ENCODE measurements at regions not wholly inside any gene's neighbourhood (a gene's known extent, or its start where the extent isn't known, plus 50 kb on each side); places are given as distances from the start of the nearest gene placed in this dataset.

GRCh38 chr4:181008164-181008563 is 1235.0 kb upstream of the TENM3 start:
- ATAC-seq (no peak), FAIRE-seq (no peak), DNase-seq (ENCODE audit: low spot score) (peak; percentile 12)
- intact Hi-C loops (cut with micrococcal nuclease; ENCODE audit: unreplicated experiment) (no loop called here), in situ Hi-C loops (cut with HindIII; ENCODE audit: extremely low pct_ligation_motif_present, low pct_unique_long_range_greater_than_20kb) (no loop called here)
- H3K27ac ChIP-seq (ENCODE audit: extremely low read length, insufficient read depth, low read length) = no peak overlapping the region
- TF ChIP-seq YEATS2 (CRISPR knock-in tag; IDR thresholded peaks at IDR 0.05; ENCODE audit: borderline replicate concordance) (no peak), RFX3 (CRISPR knock-in tag; IDR thresholded peaks at IDR 0.05) (no peak), TP53 (CRISPR knock-in tag; conservative IDR thresholded peaks at IDR 0.05) (no peak), HOXA9 (CRISPR knock-in tag; IDR thresholded peaks at IDR 0.05; ENCODE audit: borderline replicate concordance) (no peak), ZNF121 (CRISPR knock-in tag; IDR thresholded peaks at IDR 0.05) (no peak), ZNF468 (CRISPR knock-in tag; IDR thresholded peaks at IDR 0.05) (no peak), RERE (CRISPR knock-in tag; IDR thresholded peaks at IDR 0.05; ENCODE audit: low read depth) (no peak), ZNF703 (CRISPR knock-in tag; IDR thresholded peaks at IDR 0.05; ENCODE audit: borderline replicate concordance) (no peak), KDM6A (CRISPR knock-in tag; IDR thresholded peaks at IDR 0.05; ENCODE audit: low read depth) (no peak), TCF7 (IDR thresholded peaks at IDR 0.05; ENCODE audit: low read depth) (no peak), KLF11 (CRISPR knock-in tag; IDR thresholded peaks at IDR 0.05) (no peak), ZNF484 (CRISPR knock-in tag; IDR thresholded peaks at IDR 0.05; ENCODE audit: borderline replicate concordance, low read depth) (no peak), ZNF615 (CRISPR knock-in tag; IDR thresholded peaks at IDR 0.05; ENCODE audit: borderline replicate concordance) (no peak), ZNF788 (CRISPR knock-in tag; IDR thresholded peaks at IDR 0.05; ENCODE audit: borderline replicate concordance) (no peak), SOX5 (CRISPR knock-in tag; IDR thresholded peaks at IDR 0.05; ENCODE audit: borderline replicate concordance) (no peak), ZHX1 (CRISPR knock-in tag; IDR thresholded peaks at IDR 0.05; ENCODE audit: low read depth) (no peak), FOXK2 (IDR thresholded peaks at IDR 0.05) (no peak), ZNF232 (CRISPR knock-in tag; IDR thresholded peaks at IDR 0.05; ENCODE audit: borderline replicate concordance) (no peak), FOXO1 (CRISPR knock-in tag; IDR thresholded peaks at IDR 0.05) (no peak), YY1 (IDR thresholded peaks at IDR 0.05; ENCODE audit: insufficient read depth, insufficient replicate concordance, low read depth, low read length) (no peak)
- no peaks in the 10 kb centered on the region for H3K79me2 ChIP-seq (ENCODE audit: insufficient read depth, low read length)
- H3K4me2 ChIP-seq (ENCODE audit: low read depth, low read length) = no peak overlapping the region
- no peaks in the 10 kb centered on the region for H4K20me1 ChIP-seq (ENCODE audit: insufficient read depth, low read length)
- no peaks in the 10 kb centered on the region for H3K36me3 ChIP-seq (replicated peaks in 1 of 2; ENCODE audit: control insufficient read depth in 1 of 2, insufficient read depth in 2 of 2, low read length in 2 of 2)
- no peak overlapping the region for H3K9ac ChIP-seq (ENCODE audit: insufficient read depth, low read depth, low read length)
- POLR2A ChIA-PET = no interaction called here
- H3K4me1 ChIP-seq (ENCODE audit: insufficient read depth, low read length) = no peaks in the 10 kb centered on the region
- no peaks in the 10 kb centered on the region for H3K27me3 ChIP-seq (ENCODE audit: control insufficient read depth in 1 of 2, insufficient read depth in 2 of 2, low read length in 2 of 2)
- CTCF ChIA-PET (ENCODE audit: low intra/inter-chr PET ratio, low total read pairs) = no interaction called here
- no peak overlapping the region for H2AFZ ChIP-seq (ENCODE audit: low read length)
- under 1% methylated on average over 4 of the region's 4 CpGs for WGBS (ENCODE audit: low lambda C conversion rate)
- no TSS peak for BruUV-seq (replicated peaks)
- no peaks in the 10 kb centered on the region for H3K9me3 ChIP-seq (ENCODE audit: low read length)
- H3K4me3 ChIP-seq (replicated peaks in 1 of 3; ENCODE audit: insufficient read depth in 1 of 3, low read depth in 2 of 3, low read length in 3 of 3) = no peak overlapping the region

Measured in HepG2 (cell line).